ENCODE measurements at regions not wholly inside any gene's neighbourhood (a gene's known extent, or its start where the extent isn't known, plus 50 kb on each side); places are given as distances from the start of the nearest gene placed in this dataset.

- BruUV-seq (replicated peaks): no TSS peak
- no peaks in the 10 kb centered on the region for H3K9me3 ChIP-seq (ENCODE audit: low read length)
- H3K27ac ChIP-seq (ENCODE audit: extremely low read length, insufficient read depth, low read length): no peak overlapping the region
- H3K36me3 ChIP-seq (replicated peaks in 1 of 2; ENCODE audit: control insufficient read depth in 1 of 2, insufficient read depth in 2 of 2, low read length in 2 of 2): no peaks in the 10 kb centered on the region
- H3K4me2 ChIP-seq (ENCODE audit: low read depth, low read length): no peak overlapping the region
- no peak for FAIRE-seq
- CTCF ChIA-PET (ENCODE audit: low intra/inter-chr PET ratio, low total read pairs): no interaction called here
- in situ Hi-C loops (cut with HindIII; ENCODE audit: extremely low pct_ligation_motif_present, low pct_unique_long_range_greater_than_20kb) (no loop called here), intact Hi-C loops (cut with micrococcal nuclease; ENCODE audit: unreplicated experiment) (no loop called here)
- no peak overlapping the region for H3K9ac ChIP-seq (ENCODE audit: insufficient read depth, low read depth, low read length)
- no peaks in the 10 kb centered on the region for H4K20me1 ChIP-seq (ENCODE audit: insufficient read depth, low read length)
- H3K4me3 ChIP-seq (replicated peaks in 1 of 3; ENCODE audit: insufficient read depth in 1 of 3, low read depth in 2 of 3, low read length in 3 of 3): no peak overlapping the region
- H2AFZ ChIP-seq (ENCODE audit: low read length): no peak overlapping the region
- POLR2A ChIA-PET: no interaction called here
- WGBS (ENCODE audit: low lambda C conversion rate): 8% methylated on average over 1 of the region's 1 CpG
- H3K79me2 ChIP-seq (ENCODE audit: insufficient read depth, low read length): no peaks in the 10 kb centered on the region
- TF ChIP-seq ZNF614 (CRISPR knock-in tag; IDR thresholded peaks at IDR 0.05; ENCODE audit: borderline replicate concordance) (no peak), TBX3 (IDR thresholded peaks at IDR 0.05; ENCODE audit: borderline replicate concordance) (no peak), SMAD9 (CRISPR knock-in tag; IDR thresholded peaks at IDR 0.05) (no peak), FOXC1 (CRISPR knock-in tag; IDR thresholded peaks at IDR 0.05; ENCODE audit: borderline replicate concordance) (no peak), KAT2B (IDR thresholded peaks at IDR 0.05; ENCODE audit: borderline replicate concordance, low read depth, low read length) (no peak), ZKSCAN1 (IDR thresholded peaks at IDR 0.05; ENCODE audit: low read length) (no peak), ZNF644 (CRISPR knock-in tag; IDR thresholded peaks at IDR 0.05; ENCODE audit: low read depth) (no peak), SNAPC5 (CRISPR knock-in tag; IDR thresholded peaks at IDR 0.05; ENCODE audit: borderline replicate concordance) (no peak)
- no peaks in the 10 kb centered on the region for H3K27me3 ChIP-seq (ENCODE audit: control insufficient read depth in 1 of 2, insufficient read depth in 2 of 2, low read length in 2 of 2)
- ATAC-seq: no peak
- no peaks in the 10 kb centered on the region for H3K4me1 ChIP-seq (ENCODE audit: insufficient read depth, low read length)
- no peak for DNase-seq (ENCODE audit: low spot score)
These were observed 163.2 kb upstream of the INTU start for GRCh38 chr4:127469542-127469941.

- Histone ChIP-seq H3K36me3 (replicated peaks in 1 of 2; ENCODE audit: control insufficient read depth in 1 of 2, insufficient read depth in 2 of 2, low read length in 2 of 2) (no peaks in the 10 kb centered on the region), H3K4me1 (ENCODE audit: insufficient read depth, low read length) (no peaks in the 10 kb centered on the region), H3K79me2 (ENCODE audit: insufficient read depth, low read length) (no peaks in the 10 kb centered on the region), H3K27me3 (ENCODE audit: control insufficient read depth in 1 of 2, insufficient read depth in 2 of 2, low read length in 2 of 2) (no peaks in the 10 kb centered on the region), H3K9me3 (ENCODE audit: low read length) (no peaks in the 10 kb centered on the region), H3K4me3 (replicated peaks in 1 of 3; ENCODE audit: insufficient read depth in 1 of 3, low read depth in 2 of 3, low read length in 3 of 3) (no peak overlapping the region), H3K27ac (ENCODE audit: extremely low read length, insufficient read depth, low read length) (no peak overlapping the region), H4K20me1 (ENCODE audit: insufficient read depth, low read length) (no peaks in the 10 kb centered on the region), H2AFZ (ENCODE audit: low read length) (no peak overlapping the region), H3K9ac (ENCODE audit: insufficient read depth, low read depth, low read length) (no peak overlapping the region), H3K4me2 (ENCODE audit: low read depth, low read length) (no peak overlapping the region)
- no TSS peak for BruUV-seq (replicated peaks)
- CTCF ChIA-PET (ENCODE audit: low intra/inter-chr PET ratio, low total read pairs): no interaction called here
- DNase-seq (ENCODE audit: low spot score): no peak
- FAIRE-seq: no peak
- in situ Hi-C loops (cut with HindIII; ENCODE audit: extremely low pct_ligation_motif_present, low pct_unique_long_range_greater_than_20kb) (no loop called here), intact Hi-C loops (cut with micrococcal nuclease; ENCODE audit: unreplicated experiment) (no loop called here)
- WGBS (ENCODE audit: low lambda C conversion rate): 45% methylated on average over 24 of the region's 31 CpGs
- POLR2A ChIA-PET: no interaction called here
- no peak for ATAC-seq
- TF ChIP-seq FIP1L1 (IDR thresholded peaks at IDR 0.05; ENCODE audit: borderline replicate concordance, insufficient read depth, low read depth, low read length): no peak
- TF ChIP-seq ZNF337 (CRISPR knock-in tag; IDR thresholded peaks at IDR 0.05; ENCODE audit: borderline replicate concordance, low read depth): no peak
- TF ChIP-seq ZHX2 (IDR thresholded peaks at IDR 0.05; ENCODE audit: low read depth): no peak
- no peak for TF ChIP-seq ZHX2 (CRISPR knock-in tag; IDR thresholded peaks at IDR 0.05; ENCODE audit: borderline replicate concordance)
These were observed 162.6 kb upstream of the INTU start for GRCh38 chr4:127469959-127470809.
